Hindlimb muscle (tissue), 1 donor: ENCODE measurements at regions not wholly inside any gene's neighbourhood (a gene's known extent, or its start where the extent isn't known, plus 50 kb on each side); places are given as distances from the start of the nearest gene placed in this dataset.

ENCODE experiments used
- DNase-seq: peaks from one replicate; pipeline ENCODE4 v3.0.0-alpha.2; 2013

DNA sequence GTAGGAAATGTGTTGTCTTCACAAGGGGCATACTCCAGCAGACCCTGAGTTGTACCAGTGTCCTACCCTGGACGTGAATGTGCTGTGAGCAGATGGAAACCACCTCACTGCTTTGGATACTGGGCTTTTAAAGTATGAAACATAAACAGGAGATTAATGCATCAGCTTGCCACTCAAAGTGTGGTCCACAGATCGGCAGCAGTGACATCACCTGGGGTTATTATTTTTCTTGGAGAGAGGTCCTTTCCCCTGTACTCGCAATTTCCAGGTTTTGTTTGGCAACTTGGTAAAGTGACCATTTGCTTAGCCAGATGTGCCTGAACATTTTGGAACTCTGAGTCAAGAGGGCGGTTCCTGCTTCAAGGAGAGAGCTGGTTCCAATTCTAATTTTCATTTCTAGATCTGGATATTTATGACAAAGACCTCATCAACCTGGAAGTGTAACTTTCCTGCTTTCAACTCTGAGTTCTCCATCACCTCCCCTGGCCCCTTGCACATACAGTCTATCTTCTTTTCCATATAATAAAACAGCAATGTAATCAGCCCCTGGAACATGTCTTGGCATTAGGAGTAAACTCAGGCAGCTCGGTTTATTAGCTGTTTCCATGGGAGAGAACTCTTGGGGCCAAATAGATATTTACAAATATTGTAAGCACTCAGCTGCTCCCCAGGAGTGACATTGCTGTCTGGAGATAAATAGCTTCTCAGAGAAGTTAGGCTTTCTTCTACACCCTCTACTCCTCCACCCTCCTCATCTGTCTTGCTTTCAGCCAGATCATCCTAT lies 237.0 kb upstream of the TBX3 start:
- peak; percentile 47 for DNase-seq

DNA sequence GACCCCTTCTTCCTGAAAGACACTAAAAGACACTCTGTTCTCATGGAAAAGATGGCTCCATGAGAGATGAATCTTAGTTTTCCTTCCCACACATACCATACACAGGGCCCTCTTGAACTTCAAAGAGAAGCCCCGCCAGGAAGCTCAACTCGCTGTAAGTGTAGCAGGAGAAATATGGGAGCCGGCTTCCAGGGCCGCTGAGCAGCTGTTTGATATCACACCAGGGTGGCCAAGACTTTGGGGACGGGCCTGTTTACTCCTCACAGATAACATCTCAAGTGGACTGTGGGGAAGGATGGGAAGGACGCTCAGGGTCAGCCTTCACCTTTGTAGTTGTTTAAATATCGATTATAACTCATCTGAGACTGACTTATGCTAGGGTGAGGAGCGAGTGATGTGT lies 235.5 kb upstream of the TBX3 start:
- no peak for DNase-seq

DNA sequence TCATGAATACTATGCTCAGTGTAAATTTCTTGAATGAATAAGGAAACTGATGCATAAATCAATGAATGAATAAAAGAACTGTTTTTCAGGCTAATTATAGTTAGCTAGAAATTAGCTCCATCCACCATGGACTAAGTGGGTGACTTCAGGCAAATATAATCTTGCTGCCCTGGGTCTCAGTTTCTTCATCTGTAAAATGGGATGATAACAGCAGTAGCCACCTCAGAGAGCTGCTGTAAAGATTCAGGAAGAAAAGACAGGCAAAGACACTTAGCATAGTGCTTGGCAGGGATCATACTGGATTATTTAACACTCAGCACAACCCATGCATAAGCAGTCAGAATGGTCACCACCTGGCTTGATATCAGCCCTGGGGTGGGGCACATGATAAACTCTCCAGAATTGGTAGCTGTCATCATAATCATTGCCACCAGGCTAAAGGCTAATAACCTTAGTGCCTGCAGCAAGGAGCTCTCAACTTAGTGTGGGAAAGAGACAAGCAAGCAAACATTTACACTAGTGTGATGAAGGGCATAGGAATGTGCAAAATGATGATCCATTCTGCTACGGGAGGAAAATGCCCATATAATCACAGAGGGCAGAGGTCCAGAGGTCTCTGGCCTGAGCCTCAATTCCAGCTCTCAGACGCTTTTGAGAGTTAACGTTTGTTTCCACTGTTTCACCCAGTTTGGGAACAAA lies 234.7 kb upstream of the TBX3 start:
- DNase-seq: no peak

DNA sequence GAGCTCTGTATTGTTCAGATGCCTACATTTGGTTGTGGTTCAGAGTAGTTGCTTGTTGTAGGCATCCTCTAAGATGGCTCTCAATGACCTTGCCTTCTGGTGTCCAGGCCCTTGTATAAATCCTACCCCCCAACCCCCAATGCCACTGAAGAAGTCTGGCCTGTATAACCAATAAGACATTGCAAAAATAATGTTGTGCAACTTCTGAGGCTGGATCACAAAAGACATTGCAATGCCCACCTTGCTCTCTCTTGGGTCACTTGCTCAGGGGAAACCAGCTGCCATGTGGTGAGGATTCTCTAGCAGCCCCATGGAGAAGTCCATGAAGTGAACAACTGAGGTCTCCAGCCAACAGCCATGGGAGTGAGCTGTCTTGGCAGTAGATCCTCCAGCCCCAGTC lies 234.0 kb upstream of the TBX3 start:
- no peak for DNase-seq

DNA sequence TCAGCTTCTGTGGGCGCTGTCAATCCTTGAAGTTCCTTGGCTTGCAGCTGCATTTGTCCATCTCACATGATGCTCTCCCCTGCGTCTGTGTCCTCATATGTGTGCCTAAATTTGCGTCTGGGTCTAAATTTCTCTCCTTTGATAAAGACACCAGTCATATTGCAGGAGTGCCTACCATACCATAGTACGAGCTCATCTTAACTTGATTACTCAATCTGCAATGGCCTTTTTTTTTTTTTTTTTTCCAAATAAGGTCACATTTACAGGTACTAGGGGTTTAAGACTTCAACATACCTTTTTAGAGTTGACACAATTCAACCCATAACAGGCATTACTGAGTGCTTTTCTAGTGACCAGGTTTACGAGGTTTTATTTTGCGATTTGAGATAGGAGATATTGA lies 233.3 kb upstream of the TBX3 start:
- DNase-seq: no peak

DNA sequence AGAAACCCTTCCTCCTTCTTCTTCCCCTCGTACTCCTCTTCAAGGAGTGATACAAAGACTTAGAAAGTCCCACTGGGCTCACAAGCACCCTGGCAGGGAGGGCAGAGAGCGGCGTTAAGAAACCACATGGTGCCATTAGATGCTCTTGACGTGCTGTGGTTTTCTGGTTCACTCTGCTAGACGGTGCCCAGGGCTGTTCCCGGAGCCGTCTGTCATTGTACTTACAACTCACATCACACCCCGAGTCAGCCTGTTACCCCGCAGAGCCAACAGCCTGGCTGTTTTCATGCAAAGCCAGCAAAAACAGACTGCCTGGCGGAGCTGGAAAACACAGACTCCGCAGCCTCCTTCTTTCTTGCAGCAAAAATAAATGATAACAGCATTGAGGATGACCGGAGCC lies 232.6 kb upstream of the TBX3 start:
- DNase-seq: no peak

DNA sequence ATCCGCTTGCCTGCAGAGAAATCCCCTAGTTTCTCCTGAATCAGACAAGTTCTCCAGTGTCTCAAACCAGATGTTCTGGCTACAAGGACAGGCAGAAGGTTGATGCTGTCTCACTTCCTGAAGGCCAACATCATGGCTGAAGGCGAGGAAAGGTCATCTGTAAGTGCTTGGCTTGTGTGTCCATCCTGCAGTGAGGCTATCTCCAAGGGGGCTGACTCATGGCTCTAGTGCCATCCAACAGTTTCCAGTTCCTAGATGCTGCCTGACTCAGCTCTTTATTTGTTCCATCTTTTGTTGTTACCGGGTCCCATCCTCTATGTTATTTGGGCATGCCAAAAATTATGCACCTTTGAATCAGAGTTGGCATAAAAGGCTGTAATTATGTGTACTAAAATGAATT lies 232.1 kb upstream of the TBX3 start:
- DNase-seq: no peak

DNA sequence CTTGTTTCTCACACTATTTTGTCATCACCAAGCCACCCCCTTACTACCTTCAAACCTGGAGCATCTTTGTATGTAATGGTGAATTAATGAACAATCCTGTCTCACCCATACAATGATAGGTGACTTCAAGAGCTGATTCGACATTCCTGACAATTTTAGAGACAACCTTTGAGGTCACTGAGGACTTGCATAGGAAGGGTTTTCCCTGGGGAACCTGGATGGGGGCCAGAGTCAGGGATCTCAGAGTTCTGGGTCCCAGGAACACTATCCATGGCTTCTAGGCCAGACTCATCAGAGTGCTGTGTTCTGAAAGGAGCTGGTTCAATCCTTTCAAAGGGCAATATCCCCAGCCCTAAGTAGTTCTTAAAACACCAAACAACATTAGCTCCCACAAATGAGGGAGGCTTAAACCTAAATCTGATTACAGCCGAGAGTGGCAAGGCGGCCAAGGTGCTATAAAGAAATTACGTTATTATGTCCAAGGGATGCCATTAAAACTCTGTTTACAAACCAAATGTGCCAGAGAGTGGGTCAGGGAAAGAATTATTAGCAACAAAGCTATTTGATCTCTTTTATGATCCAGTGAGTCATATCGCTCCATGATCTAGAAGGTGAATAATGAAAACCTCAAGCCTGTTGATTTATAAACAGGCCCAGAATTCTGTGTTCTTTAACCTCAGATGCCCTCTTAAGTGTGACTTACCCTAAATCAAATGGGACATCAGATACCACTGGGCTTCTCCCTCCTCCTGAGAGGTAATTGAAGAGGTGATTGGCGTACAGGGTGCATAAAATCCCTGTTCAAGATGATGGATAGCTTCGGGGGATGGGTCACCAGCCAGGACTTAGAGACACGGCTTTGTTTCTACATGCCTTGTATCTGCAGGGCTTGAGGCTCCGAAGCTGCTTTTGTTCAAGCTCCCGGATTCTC lies 230.2 kb upstream of the TBX3 start:
- no peak for DNase-seq

DNA sequence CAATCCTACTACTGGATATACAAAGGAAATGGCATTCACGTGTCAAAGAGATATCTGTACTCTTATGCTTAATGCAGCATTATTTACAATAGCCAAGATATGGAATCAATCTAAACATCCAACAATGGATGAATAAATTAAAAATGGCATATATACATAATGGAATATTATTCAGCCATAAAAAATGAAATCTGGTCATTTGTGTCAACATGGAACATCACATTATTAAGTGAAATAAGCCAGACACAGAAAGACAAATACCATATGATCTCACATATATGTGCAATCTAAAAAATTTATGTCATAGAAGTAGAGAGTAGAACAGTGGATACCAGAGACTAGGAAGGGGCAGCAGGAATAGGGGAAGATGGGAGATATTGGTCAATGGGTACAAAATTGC lies 228.8 kb upstream of the TBX3 start:
- DNase-seq: no peak

DNA sequence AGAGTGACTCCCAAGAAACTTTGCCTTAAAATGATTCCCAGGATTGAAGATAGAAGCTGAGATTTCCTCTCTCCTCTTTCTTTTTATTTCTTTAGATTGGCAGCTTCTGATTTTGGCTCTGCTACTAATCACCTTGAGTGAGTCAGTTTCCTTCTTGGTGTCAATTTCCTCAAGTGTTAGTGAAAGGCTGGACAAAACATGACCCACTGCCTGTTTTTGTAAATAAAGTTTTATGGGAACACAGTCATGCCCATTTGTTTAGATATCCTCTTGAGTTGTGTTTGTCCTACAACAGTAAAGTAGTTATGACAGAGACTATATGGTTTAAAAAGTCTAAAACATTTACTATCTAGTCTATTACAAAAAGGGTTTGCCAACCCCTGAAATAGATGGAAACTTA lies 227.2 kb upstream of the TBX3 start:
- no peak for DNase-seq

DNA sequence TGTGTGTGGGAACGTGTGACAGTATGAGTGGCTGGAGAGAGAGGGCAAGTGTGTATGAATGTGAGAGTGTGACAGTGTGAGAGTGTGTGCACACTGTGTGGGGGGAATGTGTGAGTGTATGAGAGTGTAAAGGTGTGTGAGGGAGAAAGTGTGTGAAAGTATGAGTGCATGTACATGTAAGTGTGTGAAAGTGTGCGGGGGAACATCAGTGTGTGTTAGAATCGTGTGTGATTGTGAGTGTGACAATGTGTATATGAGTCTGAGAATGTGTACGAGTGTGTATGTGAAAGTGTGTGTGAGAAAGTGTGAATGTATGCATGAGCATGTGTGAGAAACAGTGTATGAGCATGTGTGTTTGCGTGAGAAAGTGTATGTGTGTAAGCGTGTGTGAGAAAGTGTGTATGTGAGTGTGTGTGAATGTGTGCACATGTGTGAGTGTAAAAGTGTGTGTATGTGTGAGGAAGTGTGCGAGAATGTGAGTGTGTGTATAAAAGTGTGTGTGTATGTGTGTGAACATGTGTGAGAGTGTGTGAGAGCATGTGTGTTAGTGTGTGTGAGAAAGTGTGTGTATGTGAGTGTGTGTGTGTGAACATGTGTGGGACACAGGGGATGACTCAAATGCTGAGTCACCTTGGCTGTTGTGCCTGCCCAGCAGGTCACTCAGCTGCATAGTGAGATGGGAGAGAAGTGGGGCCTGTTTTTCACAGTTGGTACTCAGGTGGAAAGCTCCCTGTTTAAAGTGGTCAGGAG lies 220.5 kb upstream of the TBX3 start:
- no peak for DNase-seq

DNA sequence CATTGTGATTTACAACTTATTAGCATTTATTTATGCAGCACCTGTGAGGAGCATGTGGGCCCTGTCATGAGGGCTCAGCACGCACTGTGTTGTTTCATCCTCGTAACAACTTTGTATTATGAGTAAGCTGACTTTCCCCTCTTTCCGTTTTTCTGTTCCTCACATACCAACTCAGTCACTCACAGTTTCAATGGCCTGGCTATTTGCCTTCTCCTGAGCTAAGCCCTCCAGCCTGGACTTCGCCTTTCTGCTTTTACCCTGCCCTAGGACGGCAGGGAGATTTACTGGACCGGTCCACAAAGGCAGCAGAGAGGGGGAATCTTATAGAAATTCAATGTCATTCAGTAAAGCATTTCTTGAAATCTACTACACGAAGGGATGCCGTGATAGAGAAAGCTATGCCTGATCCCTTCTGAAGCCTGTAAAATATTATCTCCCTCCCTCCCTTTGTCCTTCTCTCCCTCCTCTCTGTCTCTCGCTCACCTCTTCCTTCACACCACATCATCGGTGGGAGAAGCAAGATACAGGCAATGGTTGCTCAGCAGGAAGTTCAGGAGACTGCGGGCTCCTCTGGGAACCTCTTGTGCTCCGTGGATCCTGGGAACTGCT lies 219.2 kb upstream of the TBX3 start:
- no peak for DNase-seq

DNA sequence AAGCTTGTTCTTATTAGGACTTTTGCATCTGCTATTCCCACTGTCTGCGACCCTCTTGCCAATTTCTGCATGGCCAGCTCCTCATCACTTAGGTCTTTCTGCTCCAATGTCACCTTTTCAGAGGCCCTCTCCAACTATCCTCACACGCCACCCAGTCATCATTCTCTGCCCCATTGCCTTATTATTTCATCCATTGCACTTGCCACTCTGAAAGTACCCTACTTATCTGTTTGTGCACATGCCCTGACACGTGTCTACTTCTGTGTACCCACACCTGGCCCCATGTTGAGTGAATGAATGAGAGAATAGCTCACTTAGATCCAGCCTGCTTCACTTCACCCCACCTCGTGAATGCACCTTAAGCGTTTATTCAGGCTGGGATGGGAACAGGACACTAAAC lies 218.7 kb upstream of the TBX3 start:
- DNase-seq: no peak

DNA sequence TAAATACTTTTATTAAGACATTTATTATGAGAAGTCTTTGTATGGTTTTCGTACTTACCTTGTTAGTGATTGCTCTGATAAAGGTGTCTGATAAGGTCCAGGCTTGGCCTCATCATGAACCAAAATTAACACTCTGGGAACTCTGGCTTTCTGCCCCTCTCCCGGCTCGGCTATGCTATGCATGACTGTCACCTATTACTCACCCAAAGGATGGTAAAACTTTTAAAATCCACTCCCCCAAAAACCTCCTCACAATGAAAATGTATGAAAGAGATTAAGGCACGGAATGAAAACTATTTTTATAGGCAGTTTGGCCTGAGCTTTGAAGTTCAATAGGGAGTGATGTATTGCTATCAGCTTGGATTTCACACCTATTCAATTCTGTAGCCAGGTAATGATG lies 217.3 kb upstream of the TBX3 start:
- DNase-seq: no peak

DNA sequence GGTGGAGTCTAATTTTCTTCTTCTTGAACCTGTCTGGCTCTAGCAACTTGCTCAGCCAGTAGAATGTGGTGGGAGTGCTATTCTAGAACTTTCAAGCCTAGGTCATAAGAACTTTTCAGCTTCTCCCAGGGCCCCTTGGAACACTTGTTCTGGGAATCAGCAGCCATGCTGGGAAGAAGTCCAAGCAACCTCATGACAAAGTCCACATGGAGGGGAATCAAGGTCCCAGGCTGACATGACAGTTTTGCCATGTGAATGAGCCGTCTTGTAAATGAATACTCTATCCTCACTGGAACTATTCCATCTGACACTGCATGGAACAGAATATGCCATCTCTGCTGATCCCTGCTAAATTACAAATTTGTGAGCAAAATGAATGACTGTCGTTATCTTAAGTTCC lies 214.2 kb upstream of the TBX3 start:
- DNase-seq: no peak

DNA sequence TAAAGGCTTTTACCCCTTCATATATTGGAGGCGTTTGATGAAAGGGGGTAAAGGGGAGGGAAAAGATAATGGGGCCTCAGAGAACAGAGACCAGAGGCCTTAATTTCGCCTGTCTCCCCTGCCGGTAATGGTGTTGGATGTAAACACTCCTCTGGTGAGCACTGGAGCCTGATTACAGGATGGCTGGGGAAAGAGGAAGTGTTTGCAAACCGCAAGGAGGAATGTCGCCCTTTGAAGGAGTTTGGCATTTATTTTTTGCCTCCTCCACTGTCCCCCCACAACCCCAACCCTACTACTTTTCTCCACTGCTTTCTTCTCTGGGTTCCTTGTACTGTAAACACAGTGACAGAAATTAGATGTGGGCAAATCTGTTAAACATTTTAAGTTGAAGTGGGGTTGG lies 211.9 kb upstream of the TBX3 start:
- DNase-seq: no peak

DNA sequence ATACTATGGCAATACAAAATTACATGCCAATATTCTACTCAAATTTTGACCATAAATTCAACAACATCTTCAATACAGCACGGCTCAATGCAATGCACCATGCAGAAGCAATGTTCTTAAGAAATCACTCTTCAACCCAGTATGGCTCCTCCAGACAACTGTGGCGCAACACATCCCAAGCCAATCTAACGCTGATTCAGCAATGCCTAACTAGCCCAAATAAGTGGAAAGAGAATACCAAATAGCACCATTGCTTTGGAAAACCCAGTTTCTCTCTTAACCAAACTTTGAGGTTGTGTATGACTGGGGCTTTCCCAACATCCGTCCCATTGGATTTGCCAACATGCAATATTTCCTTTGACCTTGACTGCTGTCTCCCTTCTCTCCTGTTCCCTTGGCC lies 211.1 kb upstream of the TBX3 start:
- DNase-seq: no peak

DNA sequence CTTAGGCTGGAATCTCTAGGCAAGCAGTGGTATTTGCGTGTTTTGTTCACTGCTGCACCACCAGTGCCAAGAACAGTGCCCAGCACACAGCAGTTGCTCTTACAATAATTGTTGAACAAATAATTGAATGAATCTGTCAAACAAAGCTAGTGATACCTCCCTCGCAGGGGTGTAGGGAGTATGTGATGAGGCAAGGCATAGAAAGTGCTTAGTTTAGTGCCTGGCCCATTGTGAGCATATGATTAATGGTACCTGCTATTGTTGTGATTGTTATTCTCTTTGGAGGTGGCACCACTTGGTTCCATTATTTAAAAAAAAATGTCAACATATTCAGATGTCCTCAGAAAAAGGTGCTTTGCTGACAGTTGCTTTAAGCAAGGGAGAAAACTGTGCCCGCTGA lies 210.1 kb upstream of the TBX3 start:
- DNase-seq: no peak

DNA sequence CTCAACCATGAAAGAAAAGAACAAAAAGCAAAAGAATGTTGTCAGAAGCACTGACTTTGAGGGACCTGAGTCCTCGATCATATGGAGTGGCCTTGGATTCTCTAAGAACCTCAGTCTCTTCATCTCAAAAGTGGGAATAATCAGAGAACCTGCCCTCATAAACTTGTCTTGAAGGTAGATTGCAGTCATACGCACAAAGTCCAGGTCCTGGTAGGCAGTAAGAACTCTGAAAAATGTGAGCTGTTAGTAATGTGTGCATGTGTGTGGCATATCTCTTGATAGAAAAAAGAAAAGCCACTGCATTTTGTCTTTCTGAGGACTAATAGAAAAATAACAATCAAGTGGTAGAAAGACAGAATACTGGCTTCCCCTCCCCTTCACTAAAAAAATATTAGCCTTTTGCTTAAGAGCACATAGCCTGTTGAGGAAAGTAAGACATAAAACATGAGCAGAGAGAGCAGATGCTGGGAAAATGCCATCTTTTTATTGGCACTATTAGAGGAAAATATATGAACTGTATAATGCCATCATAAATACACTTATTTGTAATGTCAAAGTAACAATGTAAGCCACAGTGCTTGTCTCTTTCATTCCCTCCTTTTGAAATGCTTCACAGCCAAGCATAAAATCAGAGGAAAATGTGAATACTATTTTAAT lies 205.1 kb upstream of the TBX3 start:
- no peak for DNase-seq

DNA sequence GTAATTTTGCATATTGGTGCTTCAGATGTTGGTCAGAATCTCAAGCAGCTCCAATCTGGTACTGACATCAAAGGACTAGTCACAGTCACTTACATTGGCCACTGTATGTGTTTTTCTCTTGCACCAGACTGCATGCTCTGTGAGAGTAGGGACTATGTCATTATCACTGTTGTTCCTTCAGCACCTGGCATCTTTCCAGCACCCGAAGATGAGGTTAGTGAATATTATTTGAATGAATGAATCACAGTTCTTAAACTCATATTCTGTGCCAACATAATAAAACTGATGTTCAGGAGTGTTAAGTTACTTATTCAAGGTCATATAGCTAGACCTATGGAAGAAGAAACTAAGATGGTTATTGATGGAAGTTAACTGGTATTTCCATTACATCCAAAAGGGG lies 204.5 kb upstream of the TBX3 start:
- no peak for DNase-seq

DNA sequence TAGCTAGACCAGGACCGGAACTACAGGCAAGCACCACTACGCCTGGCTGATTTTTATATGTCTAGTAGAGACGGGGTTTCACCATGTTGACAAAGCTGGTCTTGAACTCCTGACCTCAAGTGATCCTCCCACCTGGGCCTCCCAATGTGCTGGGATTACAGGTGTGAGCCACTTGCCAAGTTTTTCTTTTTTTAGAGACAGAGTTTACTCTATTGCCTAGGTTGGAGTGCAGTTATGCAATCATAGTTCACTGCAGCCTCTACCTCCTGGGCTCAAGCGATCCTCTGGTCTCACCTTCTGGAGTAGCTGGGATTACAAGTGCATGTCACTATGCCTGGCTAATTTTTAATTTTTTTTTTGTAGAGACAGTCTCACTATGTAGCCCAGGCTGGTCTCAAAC lies 201.5 kb upstream of the TBX3 start:
- no peak for DNase-seq

DNA sequence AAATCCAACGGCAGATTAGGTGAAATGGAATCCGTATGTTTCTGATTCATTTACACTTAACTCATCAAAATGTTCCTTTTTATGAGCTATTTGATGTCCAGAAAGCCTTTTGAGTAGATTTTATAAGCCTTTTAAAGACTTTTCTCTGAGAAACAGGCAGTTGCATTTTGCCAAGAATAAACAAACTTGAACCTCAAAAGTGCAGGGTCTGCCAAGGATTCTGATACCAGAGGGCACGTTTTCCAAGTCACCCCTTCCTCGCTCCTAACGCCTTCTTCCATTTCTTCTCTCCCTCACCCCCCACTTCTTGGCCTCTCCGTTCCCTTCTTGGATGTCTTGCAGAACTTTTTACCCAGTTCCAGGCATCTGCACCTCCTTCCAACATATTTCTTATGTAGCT lies 200.6 kb upstream of the TBX3 start:
- DNase-seq: no peak
